Activated CD4-positive, alpha-beta T cell treated with anti-CD3 and anti-CD28 coated beads, Interleukin-2, amount 10 ng/mL, durations not matched to agents 24 days and 14 days (primary cell): ENCODE measurements at regions not wholly inside any gene's neighbourhood (a gene's known extent, or its start where the extent isn't known, plus 50 kb on each side); places are given as distances from the start of the nearest gene placed in this dataset.

Experiments used
- DNase-seq: peaks from one replicate; pipeline ENCODE4 v3.0.0; 2022
- H3K27ac Mint-ChIP-seq: one replicate; pipeline ENCODE4 v1.8.0; 2022; ENCODE audit warnings: mild to moderate bottlenecking, mixed read lengths
- H3K27me3 Mint-ChIP-seq: one replicate; pipeline ENCODE4 v1.8.0; 2022; ENCODE audit warnings: mixed read lengths
- H3K36me3 Mint-ChIP-seq: one replicate; pipeline ENCODE4 v1.8.0; 2022; ENCODE audit warnings: low read depth, mild to moderate bottlenecking, mixed read lengths
- H3K4me1 Mint-ChIP-seq: one replicate; pipeline ENCODE4 v1.8.0; 2021; ENCODE audit warnings: mixed read lengths
- H3K4me3 Mint-ChIP-seq: one replicate; pipeline ENCODE4 v1.8.0; 2022; ENCODE audit warnings: mild to moderate bottlenecking, moderate library complexity, mixed read lengths
- H3K9me3 Mint-ChIP-seq: one replicate; pipeline ENCODE4 v1.8.0; 2021; ENCODE audit warnings: mixed read lengths
- intact Hi-C: fragments of 100-400 bp; cut with micrococcal nuclease; formaldehyde crosslinking; loops from one replicate; pipeline ENCODE4 v1.15.1; 2023

DNA sequence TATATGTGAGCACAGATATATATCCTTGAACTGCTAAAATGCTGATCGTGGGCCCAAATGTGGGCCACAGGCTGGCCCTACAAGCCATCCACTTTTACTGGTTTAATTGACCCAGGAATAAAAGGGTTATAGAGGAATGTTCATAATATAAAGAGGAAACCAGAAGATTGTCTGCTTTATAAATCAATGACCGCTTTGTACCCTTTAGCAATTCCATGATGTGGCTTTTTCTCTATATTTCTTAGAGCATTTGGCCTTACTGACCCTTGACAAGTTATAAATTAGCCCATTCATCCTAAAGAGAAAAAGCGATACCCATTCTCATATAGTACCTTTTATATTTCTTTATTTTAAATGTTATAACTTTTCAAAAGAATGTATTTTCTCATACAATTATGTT lies 87.1 kb upstream of the ITGA4 start:
- no peaks in the 10 kb centered on the region for H3K27me3 Mint-ChIP-seq
- intact Hi-C loops = no loop called here
- H3K4me3 Mint-ChIP-seq = no peak overlapping the region
- no peak for DNase-seq
- peaks cover 14% of the 10 kb centered on the region for H3K4me1 Mint-ChIP-seq
- H3K27ac Mint-ChIP-seq = no peak overlapping the region
- H3K36me3 Mint-ChIP-seq = peaks cover 3% of the 10 kb centered on the region
- peaks cover 9% of the 10 kb centered on the region for H3K9me3 Mint-ChIP-seq

DNA sequence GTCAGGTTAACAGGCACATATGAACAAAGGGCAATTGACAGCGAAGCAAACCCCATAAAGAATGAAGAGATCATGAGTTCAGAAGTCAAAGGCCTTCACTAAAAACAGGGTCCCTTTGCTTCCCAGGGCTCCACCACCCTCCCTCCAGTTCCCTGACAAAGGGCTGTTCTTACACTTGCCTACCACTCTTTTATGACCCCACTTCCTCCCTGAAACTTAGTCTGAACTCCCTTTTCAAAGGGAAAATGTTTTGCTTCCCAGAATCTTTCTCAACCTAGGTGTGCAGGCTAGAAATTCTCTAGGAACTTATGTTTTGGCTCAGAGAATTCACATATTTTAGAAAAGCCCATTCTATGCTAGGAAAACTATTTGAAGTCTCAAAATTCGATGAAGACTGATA lies 86.0 kb upstream of the ITGA4 start:
- peaks cover 3% of the 10 kb centered on the region for H3K36me3 Mint-ChIP-seq
- peaks cover 15% of the 10 kb centered on the region for H3K4me1 Mint-ChIP-seq
- intact Hi-C loops = no loop called here
- DNase-seq = no peak
- H3K4me3 Mint-ChIP-seq = no peak overlapping the region
- no peaks in the 10 kb centered on the region for H3K27me3 Mint-ChIP-seq
- no peak overlapping the region for H3K27ac Mint-ChIP-seq
- peaks cover 9% of the 10 kb centered on the region for H3K9me3 Mint-ChIP-seq

DNA sequence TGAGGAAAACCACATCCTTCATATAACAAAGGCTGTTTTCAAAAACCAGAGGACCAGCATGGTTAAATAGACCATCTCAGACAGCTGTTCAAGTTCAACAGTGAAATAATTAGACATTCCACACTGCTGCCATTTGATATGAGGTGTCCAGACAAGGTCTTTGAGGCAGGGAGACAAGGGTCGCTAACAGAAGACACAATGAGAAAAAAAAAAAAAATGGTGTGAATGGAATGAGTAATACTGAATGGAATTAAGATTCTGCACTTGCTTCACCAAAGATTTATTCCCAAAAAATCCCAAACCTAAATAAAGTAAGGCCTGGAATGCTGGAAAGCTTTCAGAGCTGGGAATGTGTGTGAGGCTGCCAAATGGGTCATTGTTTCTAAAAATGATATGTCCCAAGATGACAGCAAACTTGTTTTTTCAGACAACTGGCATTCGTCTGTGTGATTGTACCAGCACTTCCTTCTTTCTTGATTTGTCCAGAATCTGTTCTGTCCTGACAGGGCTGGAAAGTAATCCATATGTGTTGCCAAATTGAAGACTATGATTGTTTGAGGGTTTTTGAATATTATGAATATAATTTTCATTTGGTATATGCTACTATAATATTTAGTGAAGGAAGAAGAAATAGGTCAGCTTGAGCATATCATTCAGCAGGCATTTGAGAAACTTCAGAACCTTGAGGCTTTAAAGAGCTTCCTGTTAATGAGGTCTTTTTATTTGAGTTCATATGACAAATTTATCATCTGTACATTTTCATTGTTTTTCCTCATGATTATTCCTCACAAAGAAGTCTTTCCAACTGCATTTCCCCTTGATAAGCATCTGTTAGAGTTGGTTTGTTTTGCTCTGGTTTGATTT lies 85.2 kb upstream of the ITGA4 start:
- DNase-seq = no peak
- intact Hi-C loops = no loop called here
- Mint-ChIP-seq H3K27ac (no peak overlapping the region), H3K27me3 (no peaks in the 10 kb centered on the region), H3K4me1 (peaks cover 17% of the 10 kb centered on the region), H3K36me3 (peaks cover 3% of the 10 kb centered on the region), H3K4me3 (no peak overlapping the region), H3K9me3 (peaks cover 9% of the 10 kb centered on the region)

DNA sequence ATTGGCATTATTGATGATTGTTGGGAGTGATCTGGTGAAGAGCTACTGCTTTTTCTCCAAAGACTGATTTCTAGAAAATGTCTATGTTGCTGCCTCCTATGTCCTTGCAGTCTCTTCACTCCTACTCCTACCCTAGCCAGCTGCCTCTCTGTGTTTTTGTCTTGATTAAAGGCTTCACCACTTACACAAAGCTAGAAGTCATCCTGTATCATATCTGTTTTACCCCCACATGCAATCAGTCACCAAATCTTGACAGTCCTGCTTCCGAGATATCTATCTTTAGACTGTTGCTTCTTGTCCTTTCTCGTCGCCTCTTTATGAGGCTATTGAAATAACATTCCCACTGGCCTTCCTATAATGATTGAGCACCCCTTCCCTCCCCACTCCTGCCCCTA lies 84.5 kb upstream of the ITGA4 start:
- Mint-ChIP-seq H3K9me3 (peaks cover 9% of the 10 kb centered on the region), H3K4me1 (peaks cover 17% of the 10 kb centered on the region), H3K27ac (no peak overlapping the region), H3K27me3 (no peaks in the 10 kb centered on the region), H3K4me3 (no peak overlapping the region), H3K36me3 (peaks cover 3% of the 10 kb centered on the region)
- intact Hi-C loops = no loop called here
- no peak for DNase-seq

DNA sequence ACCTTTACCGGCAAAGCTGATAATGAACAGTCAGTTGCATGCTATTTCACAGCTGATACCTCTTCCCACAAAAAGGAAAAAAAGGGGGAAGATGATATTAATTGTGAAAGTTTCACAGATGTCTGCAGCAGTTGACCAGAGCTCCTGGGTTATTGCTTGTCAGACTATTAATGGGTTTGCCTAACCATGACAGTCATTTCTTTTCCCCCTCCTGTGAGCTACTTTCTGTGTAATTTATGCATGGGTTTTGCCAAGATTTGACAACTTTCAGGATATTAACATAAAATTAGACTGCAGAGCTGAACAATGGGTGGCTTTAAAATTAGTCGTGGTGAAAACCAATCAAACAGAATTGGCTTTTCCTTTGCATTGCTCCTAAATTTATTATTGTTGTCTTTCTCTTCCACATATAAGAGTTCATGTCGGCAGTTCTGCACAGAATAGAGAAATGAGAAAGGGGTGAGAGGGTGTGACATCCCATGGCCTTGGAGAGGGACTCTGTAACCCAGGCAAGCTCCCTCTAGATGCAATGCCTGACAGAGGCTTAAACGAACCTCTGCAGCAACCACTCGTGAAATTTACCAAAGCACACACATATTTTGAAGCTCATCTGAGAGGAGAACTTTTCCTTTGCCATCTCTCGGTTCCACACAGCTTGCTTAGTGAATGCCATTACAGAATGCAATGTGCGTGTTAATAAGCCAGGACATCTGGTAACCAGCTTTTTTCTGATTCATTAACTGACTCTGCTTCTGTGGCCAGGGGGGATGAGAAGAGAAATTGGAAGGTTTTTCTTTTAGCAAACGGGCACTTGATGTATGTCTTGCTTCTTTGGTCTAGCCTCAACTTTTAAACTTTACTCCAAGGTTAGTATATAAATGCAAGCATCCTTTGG lies 82.2 kb upstream of the ITGA4 start:
- H3K27me3 Mint-ChIP-seq = no peaks in the 10 kb centered on the region
- peaks cover 9% of the 10 kb centered on the region for H3K9me3 Mint-ChIP-seq
- peaks cover 17% of the 10 kb centered on the region for H3K4me1 Mint-ChIP-seq
- H3K27ac Mint-ChIP-seq = no peak overlapping the region
- intact Hi-C loops = no loop called here
- DNase-seq = no peak
- H3K36me3 Mint-ChIP-seq = peaks cover 3% of the 10 kb centered on the region
- no peak overlapping the region for H3K4me3 Mint-ChIP-seq

DNA sequence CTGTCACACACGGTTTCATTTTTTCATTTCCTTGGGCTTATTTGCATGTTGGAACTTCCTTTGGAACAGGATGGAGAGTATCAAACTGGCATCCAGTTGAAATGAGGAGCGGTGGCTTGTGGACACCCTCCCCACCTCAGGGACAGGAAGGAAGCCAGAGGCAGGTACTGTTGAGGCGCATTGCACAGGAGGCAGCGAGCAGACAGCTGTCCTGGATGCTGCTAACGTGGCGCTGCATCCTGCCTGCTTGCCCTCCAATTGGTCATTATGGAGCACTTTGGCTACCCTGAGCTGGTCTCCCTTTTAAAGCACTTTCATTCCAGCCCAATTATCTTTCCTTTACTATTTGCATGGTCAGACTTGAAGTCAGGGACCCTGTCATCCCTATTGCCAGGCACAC lies 80.7 kb upstream of the ITGA4 start:
- Mint-ChIP-seq H3K27me3 (no peaks in the 10 kb centered on the region), H3K4me1 (peaks cover 11% of the 10 kb centered on the region), H3K27ac (no peak overlapping the region), H3K4me3 (no peak overlapping the region), H3K9me3 (peaks cover 9% of the 10 kb centered on the region), H3K36me3 (peaks cover 3% of the 10 kb centered on the region)
- intact Hi-C loops = no loop called here
- no peak for DNase-seq

DNA sequence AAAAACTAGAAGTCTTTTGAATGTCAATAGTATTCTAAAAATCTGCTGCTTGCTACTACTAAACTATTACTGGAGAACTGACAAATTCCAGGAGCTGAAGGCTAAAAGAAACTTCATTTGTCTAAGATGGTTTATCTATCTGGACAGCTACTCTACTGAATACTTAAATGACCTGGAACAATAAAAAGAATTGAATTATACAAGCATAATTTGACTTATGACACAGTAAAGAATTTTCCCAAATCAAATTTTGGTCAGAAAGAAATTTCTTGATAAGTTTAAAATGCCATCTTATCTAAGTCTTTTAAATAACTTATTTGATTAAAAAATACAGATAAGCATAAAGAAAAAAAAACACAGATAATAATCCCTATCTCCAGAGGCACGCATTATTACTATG lies 80.2 kb upstream of the ITGA4 start:
- peaks cover 10% of the 10 kb centered on the region for H3K4me1 Mint-ChIP-seq
- no peak overlapping the region for H3K27ac Mint-ChIP-seq
- no peak for DNase-seq
- H3K27me3 Mint-ChIP-seq = no peaks in the 10 kb centered on the region
- intact Hi-C loops = no loop called here
- peaks cover 9% of the 10 kb centered on the region for H3K9me3 Mint-ChIP-seq
- H3K4me3 Mint-ChIP-seq = no peak overlapping the region
- peaks cover 3% of the 10 kb centered on the region for H3K36me3 Mint-ChIP-seq

DNA sequence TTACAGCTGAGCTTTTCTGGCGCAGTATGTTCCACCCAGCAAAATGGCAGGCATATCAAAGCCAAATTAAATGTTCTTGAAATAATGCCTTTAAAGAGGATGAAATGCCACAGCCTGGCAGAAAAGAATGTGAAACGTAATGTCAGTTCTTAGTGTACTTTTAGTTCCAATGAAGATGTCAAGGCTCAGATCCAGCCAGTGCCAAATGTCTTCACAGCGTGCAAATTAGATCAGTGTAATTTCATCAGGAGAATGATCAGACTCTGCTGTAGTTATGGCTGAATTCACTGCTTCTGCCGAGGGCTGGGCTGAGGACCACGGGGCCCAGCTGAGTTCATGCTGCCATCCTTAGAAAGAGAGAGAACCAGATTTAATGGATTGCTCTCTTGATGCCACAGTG lies 78.7 kb upstream of the ITGA4 start:
- peaks cover 2% of the 10 kb centered on the region for H3K9me3 Mint-ChIP-seq
- no peaks in the 10 kb centered on the region for H3K27me3 Mint-ChIP-seq
- peaks cover 1% of the 10 kb centered on the region for H3K36me3 Mint-ChIP-seq
- DNase-seq = no peak
- H3K4me1 Mint-ChIP-seq = peaks cover 2% of the 10 kb centered on the region
- H3K4me3 Mint-ChIP-seq = no peak overlapping the region
- intact Hi-C loops = no loop called here
- H3K27ac Mint-ChIP-seq = no peak overlapping the region

DNA sequence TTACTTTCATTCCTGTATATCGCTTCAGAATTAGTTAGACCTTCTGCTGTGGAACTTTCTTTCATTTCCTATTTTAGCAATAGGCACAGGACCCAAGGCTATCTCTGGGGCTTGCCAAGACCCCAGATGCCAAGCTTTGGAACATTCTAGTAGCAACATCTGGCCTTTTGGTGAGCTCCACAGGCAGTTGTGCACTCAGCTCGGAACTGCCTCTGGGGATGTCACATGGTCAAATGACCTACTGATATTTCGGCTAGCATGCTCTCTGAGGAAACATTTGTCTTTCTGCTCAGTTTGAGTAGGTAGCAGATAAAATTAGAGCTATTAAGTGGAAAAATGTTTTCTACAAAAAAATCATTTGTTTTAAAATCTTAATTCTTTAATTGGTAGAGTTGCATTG lies 76.6 kb upstream of the ITGA4 start:
- Mint-ChIP-seq H3K9me3 (peaks cover 3% of the 10 kb centered on the region), H3K27me3 (no peaks in the 10 kb centered on the region), H3K4me3 (no peak overlapping the region), H3K27ac (no peak overlapping the region), H3K4me1 (peaks cover 2% of the 10 kb centered on the region), H3K36me3 (peaks cover 3% of the 10 kb centered on the region)
- intact Hi-C loops = no loop called here
- no peak for DNase-seq

DNA sequence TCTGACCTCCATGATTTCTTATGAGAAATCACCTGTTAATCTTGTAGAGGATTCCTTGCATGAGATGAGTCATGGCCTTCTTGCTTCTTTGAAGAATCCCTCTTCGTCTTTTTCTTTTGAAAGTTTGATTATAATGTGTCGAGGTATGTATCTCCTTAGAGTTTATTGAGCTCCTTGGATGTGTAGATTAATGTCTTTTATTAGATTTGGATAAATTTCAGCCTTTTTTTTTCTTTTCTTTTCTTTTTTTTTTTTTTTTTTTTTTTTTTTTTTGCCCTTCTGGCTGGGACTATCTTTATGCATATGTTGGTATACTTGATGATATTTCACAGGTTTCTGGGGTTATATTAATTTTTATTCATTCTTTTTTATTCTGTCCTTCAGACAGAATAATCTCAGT lies 72.3 kb upstream of the ITGA4 start:
- no peak for DNase-seq
- peaks cover 3% of the 10 kb centered on the region for H3K9me3 Mint-ChIP-seq
- no peak overlapping the region for H3K4me3 Mint-ChIP-seq
- no peak overlapping the region for H3K27ac Mint-ChIP-seq
- intact Hi-C loops = no loop called here
- no peaks in the 10 kb centered on the region for H3K27me3 Mint-ChIP-seq
- H3K4me1 Mint-ChIP-seq = no peaks in the 10 kb centered on the region
- H3K36me3 Mint-ChIP-seq = peaks cover 3% of the 10 kb centered on the region

DNA sequence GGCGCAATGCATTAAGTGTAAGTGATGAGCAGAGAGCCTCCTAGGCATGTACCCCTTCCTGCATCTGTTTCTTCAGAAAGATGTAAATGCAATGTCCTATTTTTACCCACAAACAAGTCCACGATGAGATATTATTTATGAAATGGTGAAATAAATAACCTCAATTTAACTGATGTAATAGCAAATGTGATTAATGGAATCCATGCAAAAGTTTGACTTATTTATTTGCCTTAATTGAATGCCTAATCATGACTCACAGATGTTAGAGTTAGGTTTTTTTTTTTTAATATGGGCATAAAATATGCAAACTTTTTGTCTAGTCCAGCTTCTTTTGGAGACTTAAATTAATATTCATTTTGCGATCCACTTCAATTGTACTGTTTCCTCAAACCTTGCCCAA lies 67.7 kb upstream of the ITGA4 start:
- intact Hi-C loops = no loop called here
- Mint-ChIP-seq H3K27ac (no peak overlapping the region), H3K9me3 (no peaks in the 10 kb centered on the region), H3K4me1 (peaks cover 9% of the 10 kb centered on the region), H3K27me3 (no peaks in the 10 kb centered on the region), H3K4me3 (no peak overlapping the region), H3K36me3 (no peaks in the 10 kb centered on the region)
- no peak for DNase-seq

DNA sequence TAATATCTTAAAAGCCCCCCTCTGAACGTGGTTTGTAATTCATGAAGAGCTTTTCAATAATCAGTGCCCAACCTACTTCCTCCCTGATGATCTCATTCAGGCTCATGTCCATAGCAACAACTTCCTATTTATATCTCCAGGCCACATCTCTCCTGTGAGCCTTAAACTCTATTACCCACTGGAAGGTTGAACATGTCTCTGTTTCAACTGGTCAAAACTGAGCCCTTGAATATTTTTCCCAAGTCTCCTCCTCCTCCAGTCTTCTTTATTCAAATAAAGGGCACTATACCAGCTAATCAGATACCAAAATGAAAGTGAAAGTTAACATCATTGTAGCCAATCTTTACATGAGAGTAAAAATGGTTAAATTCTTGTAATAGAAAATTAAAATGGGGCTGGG lies 63.7 kb upstream of the ITGA4 start:
- Mint-ChIP-seq H3K9me3 (peaks cover 17% of the 10 kb centered on the region), H3K4me1 (peaks cover 24% of the 10 kb centered on the region), H3K27ac (peak overlapping the region; percentile 82), H3K4me3 (peak overlapping the region; percentile 42), H3K27me3 (no peaks in the 10 kb centered on the region), H3K36me3 (peaks cover 2% of the 10 kb centered on the region)
- DNase-seq = peak; percentile 67
- intact Hi-C loops = loop anchor here (5.0 kb wide), 2 partner anchors 36 to 39 kb away; no protein-coding TSS in a partner anchor

DNA sequence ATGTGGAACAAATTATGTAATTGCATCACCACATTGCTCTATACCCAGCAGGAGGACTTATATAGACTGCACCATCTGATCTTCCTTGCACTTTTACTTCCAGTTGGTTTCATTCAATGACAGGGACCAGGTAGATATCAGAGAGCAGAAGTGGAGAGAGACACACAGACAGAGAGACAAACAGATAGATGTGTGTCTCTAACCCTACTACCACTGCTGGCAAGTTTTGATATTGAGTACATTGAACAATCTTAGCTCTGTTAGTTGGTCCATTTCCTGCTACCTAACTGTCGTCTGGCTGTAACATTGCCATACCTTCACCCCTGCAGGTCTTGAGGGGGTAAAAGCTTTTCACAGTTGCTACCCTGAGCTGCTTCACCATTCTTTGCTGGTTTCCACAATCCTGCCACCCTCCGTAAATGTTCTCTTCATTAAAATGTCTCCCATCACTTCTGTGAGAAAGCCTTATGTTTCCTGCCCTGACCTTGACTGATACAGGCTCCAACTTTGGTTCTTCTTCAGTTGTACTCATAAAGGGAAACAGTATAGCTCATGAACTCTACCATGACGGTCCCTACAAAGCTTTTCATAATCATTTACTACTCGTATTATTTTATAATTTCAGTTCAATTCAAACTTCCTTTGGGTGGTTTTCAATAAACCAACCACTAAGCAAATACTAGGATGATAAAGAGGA lies 62.3 kb upstream of the ITGA4 start:
- Mint-ChIP-seq H3K9me3 (peaks cover 17% of the 10 kb centered on the region), H3K36me3 (peaks cover 2% of the 10 kb centered on the region), H3K4me1 (peaks cover 29% of the 10 kb centered on the region), H3K27ac (peak overlapping the region; percentile 42), H3K27me3 (no peaks in the 10 kb centered on the region), H3K4me3 (peak overlapping the region; percentile 58)
- peak; percentile 59 for DNase-seq
- intact Hi-C loops = loop anchor here (5.0 kb wide), 2 partner anchors 37 to 38 kb away; no protein-coding TSS in a partner anchor

DNA sequence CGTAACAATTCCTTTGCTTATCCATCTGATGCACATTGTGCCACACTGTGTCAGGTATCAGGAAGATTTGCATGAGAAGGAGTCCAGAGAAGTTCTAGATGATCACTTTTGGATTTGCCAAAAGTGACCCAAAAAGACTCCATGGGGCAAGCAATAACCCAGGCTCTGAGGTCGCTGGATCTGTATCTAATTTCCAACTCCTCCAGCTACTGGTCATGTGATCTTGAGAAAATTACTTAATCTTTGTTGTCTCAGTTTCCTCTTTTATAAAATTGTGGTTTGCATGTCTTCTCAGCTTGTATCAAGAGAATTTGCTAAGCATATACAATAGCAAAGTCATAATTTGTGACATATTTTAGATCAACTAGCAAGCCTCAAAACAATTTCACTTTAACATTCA lies 61.3 kb upstream of the ITGA4 start:
- H3K9me3 Mint-ChIP-seq = peaks cover 17% of the 10 kb centered on the region
- no peak overlapping the region for H3K4me3 Mint-ChIP-seq
- H3K4me1 Mint-ChIP-seq = peaks cover 29% of the 10 kb centered on the region
- H3K27me3 Mint-ChIP-seq = no peaks in the 10 kb centered on the region
- peaks cover 2% of the 10 kb centered on the region for H3K36me3 Mint-ChIP-seq
- intact Hi-C loops = no loop called here
- no peak overlapping the region for H3K27ac Mint-ChIP-seq
- no peak for DNase-seq
